MM.1S (cell line): ENCODE measurements at regions not wholly inside any gene's neighbourhood (a gene's known extent, or its start where the extent isn't known, plus 50 kb on each side); places are given as distances from the start of the nearest gene placed in this dataset.

Experiments
- DNase-seq: peaks from one replicate; pipeline ENCODE4 v3.0.0-alpha.2; 2015
- H2AFZ ChIP-seq: fragments of 300-600 bp; sonication (generic); 2 replicates; pipeline ENCODE4 v1.6.0; 2016; ENCODE audit warnings: antibody characterized with exemption, low read length
- H3F3A ChIP-seq: fragments of 300-600 bp; sonication (generic); 2 replicates; pipeline ENCODE4 v1.6.1; 2016; ENCODE audit warnings: mild to moderate bottlenecking, antibody characterized with exemption, low read length, moderate library complexity, mixed read lengths; ENCODE audit not compliant: insufficient read depth
- H3K27ac ChIP-seq: fragments of 300-600 bp; sonication (generic); 2 replicates; pipeline ENCODE4 v1.5.1; 2016; ENCODE audit warnings: mild to moderate bottlenecking, low read length
- H3K27me3 ChIP-seq: fragments of 300-600 bp; sonication (generic); replicated peaks from 2 replicates; pipeline ENCODE4 v1.6.0; 2016; ENCODE audit warnings: low read length; ENCODE audit not compliant: insufficient read depth
- H3K36me3 ChIP-seq: fragments of 300-600 bp; sonication (generic); replicated peaks from 2 replicates; pipeline ENCODE4 v1.6.1; 2016; ENCODE audit warnings: mild to moderate bottlenecking, low read length, mixed read lengths; ENCODE audit not compliant: insufficient read depth
- H3K4me1 ChIP-seq: fragments of 300-600 bp; sonication (generic); 2 replicates; pipeline ENCODE4 v1.6.1; 2016; ENCODE audit warnings: low read length, mixed read lengths
- H3K4me2 ChIP-seq: fragments of 300-600 bp; sonication (generic); 2 replicates; pipeline ENCODE4 v1.6.0; 2016; ENCODE audit warnings: low read depth, low read length
- H3K4me3 ChIP-seq: fragments of 300-600 bp; sonication (generic); 2 replicates; pipeline ENCODE4 v1.5.1; 2016; ENCODE audit warnings: low read length, mixed read lengths
- H3K79me2 ChIP-seq: fragments of 300-600 bp; sonication (generic); 2 replicates; pipeline ENCODE4 v1.6.1; 2016; ENCODE audit warnings: mixed run types, low read length, mixed read lengths
- H3K9ac ChIP-seq: fragments of 300-600 bp; sonication (generic); 2 replicates; pipeline ENCODE4 v1.6.1; 2016; ENCODE audit warnings: low read length, mixed read lengths
- H3K9me2 ChIP-seq: fragments of 300-600 bp; sonication (generic); replicated peaks from 2 replicates; pipeline ENCODE4 v1.6.1; 2016; ENCODE audit warnings: mild to moderate bottlenecking, low read length, mixed read lengths; ENCODE audit not compliant: insufficient read depth
- H3K9me3 ChIP-seq: fragments of 300-600 bp; sonication (generic); replicated peaks from 2 replicates; pipeline ENCODE4 v1.6.1; 2016; ENCODE audit warnings: mild to moderate bottlenecking, low read length, mixed read lengths; ENCODE audit not compliant: insufficient read depth
- H4K20me1 ChIP-seq: fragments of 300-600 bp; sonication (generic); 2 replicates; pipeline ENCODE4 v1.6.1; 2016; ENCODE audit warnings: mild to moderate bottlenecking, low read length, moderate library complexity, mixed read lengths; ENCODE audit not compliant: insufficient read depth
- CTCF ChIP-seq: fragments of 300-600 bp; sonication (generic); IDR thresholded peaks from 2 replicates; pipeline ENCODE4 v1.5.1; 2016; ENCODE audit warnings: antibody characterized with exemption, low read length, mixed read lengths
- EZH2 ChIP-seq: fragments of 300-600 bp; sonication (generic); optimal IDR thresholded peaks from 2 replicates; pipeline ENCODE3; 2017; ENCODE audit warnings: low read depth, mild to moderate bottlenecking, antibody characterized with exemption, low read length, mixed read lengths
- EZH2phosphoT487 ChIP-seq: fragments of 300-600 bp; sonication (generic); IDR thresholded peaks from 2 replicates; pipeline ENCODE4 v1.6.1; 2018; ENCODE audit warnings: antibody characterized with exemption, low read length

- no peak overlapping the region for H3K9ac ChIP-seq
- no peak overlapping the region for H3K27ac ChIP-seq
- H3K4me2 ChIP-seq, result no peak overlapping the region
- no peaks in the 10 kb centered on the region for H3K79me2 ChIP-seq
- no peaks in the 10 kb centered on the region for H3K36me3 ChIP-seq
- no peaks in the 10 kb centered on the region for H3K9me2 ChIP-seq
- H3K4me3 ChIP-seq, result no peak overlapping the region
- H4K20me1 ChIP-seq, result no peaks in the 10 kb centered on the region
- H3K4me1 ChIP-seq, result no peaks in the 10 kb centered on the region
- H3K9me3 ChIP-seq, result no peaks in the 10 kb centered on the region
- no peaks in the 10 kb centered on the region for H3K27me3 ChIP-seq
- no peak for TF ChIP-seq EZH2phosphoT487
- TF ChIP-seq CTCF, result no peak
- no peak for TF ChIP-seq EZH2
- H3F3A ChIP-seq, result no peaks in the 10 kb centered on the region
- no peak for DNase-seq
- no peak overlapping the region for H2AFZ ChIP-seq
Observed at GRCh38 chr4:4599481-4600275, 57.8 kb upstream of the STX18 start.

- Histone ChIP-seq H4K20me1 (no peaks in the 10 kb centered on the region), H3K36me3 (no peaks in the 10 kb centered on the region), H3K27ac (no peak overlapping the region), H2AFZ (no peak overlapping the region), H3K27me3 (no peaks in the 10 kb centered on the region), H3K9me2 (no peaks in the 10 kb centered on the region), H3K4me1 (no peaks in the 10 kb centered on the region), H3K4me3 (no peak overlapping the region), H3K79me2 (no peaks in the 10 kb centered on the region), H3K9ac (no peak overlapping the region), H3K9me3 (no peaks in the 10 kb centered on the region), H3K4me2 (no peak overlapping the region), H3F3A (no peaks in the 10 kb centered on the region)
- no peak for TF ChIP-seq EZH2phosphoT487
- no peak for TF ChIP-seq EZH2
- no peak for TF ChIP-seq CTCF
- no peak for DNase-seq
Observed at GRCh38 chr4:4598851-4599411, 57.1 kb upstream of the STX18 start.

DNA sequence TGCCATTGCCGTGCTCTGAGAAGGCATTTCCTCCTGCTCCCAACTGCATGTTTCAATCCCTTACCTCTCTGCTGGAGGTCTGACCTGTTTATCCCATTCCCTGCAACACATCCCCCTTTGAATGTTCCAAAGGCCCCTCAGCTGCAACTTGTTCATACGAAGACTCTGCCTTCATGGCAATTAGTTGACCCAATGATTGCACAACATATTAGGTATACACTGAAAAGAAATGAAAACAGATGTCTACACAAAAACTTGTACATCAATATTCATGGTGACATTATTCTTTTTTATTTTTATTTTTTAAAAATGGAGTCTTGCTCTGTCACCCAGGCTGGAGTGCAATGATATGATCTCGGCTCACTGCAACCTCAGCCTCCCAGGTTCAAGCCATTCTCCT lies 54.9 kb upstream of the STX18 start:
- Histone ChIP-seq H3K9ac (no peak overlapping the region), H3K4me1 (no peaks in the 10 kb centered on the region), H2AFZ (no peak overlapping the region), H4K20me1 (no peaks in the 10 kb centered on the region), H3K27me3 (no peaks in the 10 kb centered on the region), H3K4me2 (no peak overlapping the region), H3K36me3 (no peaks in the 10 kb centered on the region), H3F3A (no peaks in the 10 kb centered on the region), H3K9me2 (no peaks in the 10 kb centered on the region), H3K4me3 (no peak overlapping the region), H3K27ac (no peak overlapping the region), H3K9me3 (no peaks in the 10 kb centered on the region), H3K79me2 (no peaks in the 10 kb centered on the region)
- no peak for DNase-seq
- TF ChIP-seq EZH2 (no peak), CTCF (no peak), EZH2phosphoT487 (no peak)
